SK-N-MC (cell line): ENCODE measurements at regions not wholly inside any gene's neighbourhood (a gene's known extent, or its start where the extent isn't known, plus 50 kb on each side); places are given as distances from the start of the nearest gene placed in this dataset.

Experiments used
- DNase-seq: peaks from one replicate; pipeline ENCODE4 v3.0.0-alpha.2; 2011; ENCODE audit warnings: low read depth, low spot score
- H3K27ac ChIP-seq: fragments of 200-600 bp; sonication (generic); 2 replicates; pipeline ENCODE4 v1.5.1; 2016; ENCODE audit warnings: mixed run types
- H3K36me3 ChIP-seq: fragments of 200-600 bp; sonication (generic); 2 replicates; pipeline ENCODE4 v1.6.1; 2017; ENCODE audit warnings: antibody characterized with exemption, low read length, mixed read lengths; ENCODE audit not compliant: insufficient read depth
- H3K4me3 ChIP-seq: fragments of 200-600 bp; sonication (generic); 2 replicates; pipeline ENCODE4 v1.5.1; 2016
- H3K9ac ChIP-seq: fragments of 200-600 bp; sonication (generic); 2 replicates; pipeline ENCODE4 v1.8.0; 2017; ENCODE audit warnings: mixed run types, mixed read lengths; ENCODE audit not compliant: insufficient read length
- H3K9me3 ChIP-seq: fragments of 200-600 bp; sonication (generic); 2 replicates; pipeline ENCODE4 v1.6.1; 2017; ENCODE audit warnings: low read depth, mild to moderate bottlenecking, antibody characterized with exemption, low read length, moderate library complexity, mixed read lengths
- EZH2 ChIP-seq: fragments of 200-600 bp; sonication (generic); IDR thresholded peaks from one replicate; pipeline ENCODE4 v1.6.1; 2017; ENCODE audit warnings: antibody characterized with exemption
- FOXP2 ChIP-seq: optimal IDR thresholded peaks from 2 replicates; pipeline ENCODE3; 2011; ENCODE audit warnings: mild to moderate bottlenecking, moderate library complexity; ENCODE audit not compliant: insufficient read depth; ENCODE audit errors: extremely low read length, control extremely low read depth
- POLR2AphosphoS5 ChIP-seq: IDR thresholded peaks from 2 replicates; pipeline ENCODE4 v1.6.1; 2012; ENCODE audit warnings: mild to moderate bottlenecking, low read depth, low read length, borderline replicate concordance

DNA sequence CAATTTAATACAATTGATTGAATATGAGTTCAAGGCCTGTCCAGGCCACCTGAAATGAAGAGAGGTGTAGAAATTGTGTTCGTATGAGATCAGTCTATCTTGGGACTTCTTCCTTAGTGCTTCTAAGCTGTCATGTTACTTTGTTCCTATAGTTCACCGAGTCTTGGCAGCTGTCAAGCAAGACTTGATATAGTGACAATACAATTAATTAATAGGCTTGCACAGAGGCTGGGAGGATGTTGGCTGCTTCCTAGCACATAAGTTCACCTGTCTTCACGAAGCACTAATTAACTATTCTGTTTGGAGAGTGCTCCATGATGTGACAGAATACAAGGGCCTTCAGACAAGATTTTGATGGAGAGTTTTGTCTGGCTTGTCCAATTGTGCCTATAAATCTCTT, 103.7 kb upstream of the CD96 start:
- H3K36me3 ChIP-seq = no peaks in the 10 kb centered on the region
- no peak for DNase-seq
- H3K9ac ChIP-seq = no peak overlapping the region
- H3K4me3 ChIP-seq = no peak overlapping the region
- TF ChIP-seq EZH2 = no peak
- TF ChIP-seq POLR2AphosphoS5 = no peak
- TF ChIP-seq FOXP2 = no peak
- H3K27ac ChIP-seq = no peak overlapping the region
- no peaks in the 10 kb centered on the region for H3K9me3 ChIP-seq

GRCh38 chr3:111454551-111454950, 87.4 kb upstream of the CD96 start:
- Histone ChIP-seq H3K9ac (no peak overlapping the region), H3K4me3 (no peak overlapping the region), H3K9me3 (no peaks in the 10 kb centered on the region), H3K27ac (no peak overlapping the region), H3K36me3 (no peaks in the 10 kb centered on the region)
- no peak for DNase-seq
- TF ChIP-seq FOXP2 (no peak), EZH2 (no peak), POLR2AphosphoS5 (no peak)

GRCh38 chr3:111465081-111465670, 76.8 kb upstream of the CD96 start:
- H3K9ac ChIP-seq = no peak overlapping the region
- TF ChIP-seq FOXP2 (no peak), POLR2AphosphoS5 (no peak), EZH2 (no peak)
- H3K4me3 ChIP-seq = no peak overlapping the region
- no peak overlapping the region for H3K27ac ChIP-seq
- H3K36me3 ChIP-seq = no peaks in the 10 kb centered on the region
- no peaks in the 10 kb centered on the region for H3K9me3 ChIP-seq
- DNase-seq = no peak

DNA sequence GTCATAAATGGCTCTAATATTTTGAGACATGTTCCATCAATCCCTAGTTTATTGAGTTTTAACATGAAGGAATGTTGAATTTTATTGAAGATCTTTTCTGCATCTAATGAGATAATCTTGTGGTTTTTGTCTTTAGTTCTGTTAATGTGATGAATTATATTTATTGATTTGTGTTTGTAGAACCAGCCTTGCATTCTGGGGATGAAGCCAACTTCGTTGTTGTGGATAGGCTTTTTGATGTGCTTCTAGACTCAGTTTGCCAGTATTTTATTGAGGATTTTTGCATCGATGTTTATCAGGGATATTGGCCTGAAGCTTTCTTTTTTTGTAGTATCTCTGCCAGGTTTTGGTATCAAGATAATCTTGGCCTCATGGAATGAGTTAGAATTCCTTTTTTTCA, 72.0 kb upstream of the CD96 start:
- Histone ChIP-seq H3K36me3 (no peaks in the 10 kb centered on the region), H3K9me3 (no peaks in the 10 kb centered on the region), H3K27ac (no peak overlapping the region), H3K4me3 (no peak overlapping the region), H3K9ac (no peak overlapping the region)
- TF ChIP-seq POLR2AphosphoS5 = no peak
- no peak for TF ChIP-seq FOXP2
- TF ChIP-seq EZH2 = no peak
- DNase-seq = no peak

DNA sequence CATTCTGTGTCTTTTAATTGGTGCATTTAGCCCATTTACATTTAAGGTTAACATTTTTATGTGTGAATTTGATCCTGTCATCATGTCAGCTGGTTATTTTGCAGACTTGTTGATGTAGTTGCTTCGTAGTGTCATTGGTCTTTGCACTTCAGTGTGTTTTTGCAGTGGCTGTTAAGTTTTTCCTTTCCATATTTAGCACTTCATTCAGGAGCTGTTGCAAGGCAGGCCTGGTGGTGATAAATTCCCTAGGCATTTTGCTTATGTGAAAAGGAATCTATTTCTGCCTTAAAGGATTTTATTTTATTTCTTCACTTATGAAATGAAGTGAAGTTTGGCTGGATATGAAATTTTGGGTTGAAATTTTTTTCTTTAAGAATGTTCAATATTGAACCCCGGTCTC, 70.2 kb upstream of the CD96 start:
- Histone ChIP-seq H3K9ac (no peak overlapping the region), H3K9me3 (no peaks in the 10 kb centered on the region), H3K27ac (no peak overlapping the region), H3K36me3 (no peaks in the 10 kb centered on the region), H3K4me3 (no peak overlapping the region)
- TF ChIP-seq POLR2AphosphoS5 (no peak), EZH2 (no peak), FOXP2 (no peak)
- no peak for DNase-seq

GRCh38 chr3:111472556-111472955, 69.4 kb upstream of the CD96 start:
- Histone ChIP-seq H3K9me3 (no peaks in the 10 kb centered on the region), H3K9ac (no peak overlapping the region), H3K4me3 (no peak overlapping the region), H3K36me3 (no peaks in the 10 kb centered on the region), H3K27ac (no peak overlapping the region)
- TF ChIP-seq POLR2AphosphoS5 (no peak), EZH2 (no peak), FOXP2 (no peak)
- no peak for DNase-seq

DNA sequence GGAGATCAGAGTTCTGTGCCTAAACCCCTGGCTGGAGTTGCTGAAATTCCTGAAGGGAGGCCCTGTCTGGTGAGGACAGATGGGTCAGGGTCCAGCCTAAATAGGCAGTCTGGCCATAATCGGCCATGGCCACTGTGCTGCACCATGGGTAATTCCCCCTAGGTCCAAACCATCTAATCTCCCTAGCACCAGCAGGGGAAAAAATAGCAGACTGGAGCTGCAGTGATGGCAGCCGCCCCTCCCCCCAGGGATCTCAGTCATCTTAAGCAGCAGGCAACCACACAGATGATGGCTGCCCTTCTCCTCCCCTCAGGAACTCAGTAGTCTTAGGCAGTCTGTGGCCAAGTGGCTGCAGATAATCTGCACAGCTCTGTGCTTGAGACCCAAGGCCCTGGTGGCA, 68.4 kb upstream of the CD96 start:
- no peak overlapping the region for H3K4me3 ChIP-seq
- TF ChIP-seq FOXP2 = no peak
- TF ChIP-seq POLR2AphosphoS5 = no peak
- TF ChIP-seq EZH2 = no peak
- no peak for DNase-seq

GRCh38 chr3:111476701-111477100, 65.3 kb upstream of the CD96 start:
- no peaks in the 10 kb centered on the region for H3K9me3 ChIP-seq
- H3K4me3 ChIP-seq = no peak overlapping the region
- TF ChIP-seq EZH2 (no peak), POLR2AphosphoS5 (no peak)
- H3K27ac ChIP-seq = no peak overlapping the region
- no peak for DNase-seq
- no peak overlapping the region for H3K9ac ChIP-seq
- no peaks in the 10 kb centered on the region for H3K36me3 ChIP-seq

More for the DNA sequence above, 68.4 kb upstream of the CD96 start:
- Histone ChIP-seq H3K27ac (no peak overlapping the region), H3K36me3 (no peaks in the 10 kb centered on the region), H3K9ac (no peak overlapping the region), H3K9me3 (no peaks in the 10 kb centered on the region)

GRCh38 chr3:111480091-111480490, 61.9 kb upstream of the CD96 start:
- H3K36me3 ChIP-seq = peaks cover 3% of the 10 kb centered on the region; the same call in 1 of the 2 replicates
- no peak for TF ChIP-seq FOXP2
- TF ChIP-seq POLR2AphosphoS5 = no peak
- TF ChIP-seq EZH2 = no peak

More at GRCh38 chr3:111480091-111480490, 61.9 kb upstream of the CD96 start:
- DNase-seq = no peak
- H3K27ac ChIP-seq = no peak overlapping the region
- no peak overlapping the region for H3K9ac ChIP-seq
- no peak overlapping the region for H3K4me3 ChIP-seq
- peaks cover 6% of the 10 kb centered on the region; the same call in 1 of the 2 replicates for H3K9me3 ChIP-seq
